ENCODE measurements at regions not wholly inside any gene's neighbourhood (a gene's known extent, or its start where the extent isn't known, plus 50 kb on each side); places are given as distances from the start of the nearest gene placed in this dataset.

GRCh38 chr9:115668521-115668920 lies 485.1 kb upstream of the PAPPA start:
- H3K36me3 ChIP-seq (ENCODE audit: control insufficient read depth in 4 of 4, insufficient read depth in 3 of 4, low read depth in 1 of 4, low read length in 3 of 4), result no peaks in the 10 kb centered on the region
- H3K9me3 ChIP-seq (ENCODE audit: control insufficient read depth in 4 of 4, low read length in 3 of 4), result no peaks in the 10 kb centered on the region
- WGBS, result 84% methylated on average over 2 of the region's 2 CpGs
- no peak overlapping the region for H3K9ac ChIP-seq (ENCODE audit: low read depth in 1 of 2, low read length in 2 of 2)
- no peaks in the 10 kb centered on the region for H3K27me3 ChIP-seq (ENCODE audit: control insufficient read depth in 4 of 4, insufficient read depth in 4 of 4, low read length in 3 of 4)
- H3K4me3 ChIP-seq (ENCODE audit: low read depth in 1 of 3, low read length in 3 of 3), result no peak overlapping the region
- DNase-seq (ENCODE audit: low spot score), result no peak
- H3K4me1 ChIP-seq (ENCODE audit: control insufficient read depth in 4 of 4, insufficient read depth in 4 of 4, low read length in 3 of 4), result no peaks in the 10 kb centered on the region
- H3K27ac ChIP-seq (ENCODE audit: low read depth in 1 of 2, low read length in 2 of 2), result no peak overlapping the region
- TF ChIP-seq, protein P1, sequence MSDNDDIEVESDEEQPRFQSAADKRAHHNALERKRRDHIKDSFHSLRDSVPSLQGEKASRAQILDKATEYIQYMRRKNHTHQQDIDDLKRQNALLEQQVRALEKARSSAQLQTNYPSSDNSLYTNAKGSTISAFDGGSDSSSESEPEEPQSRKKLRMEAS (IDR thresholded peaks at IDR 0.05), result no peak
- TF ChIP-seq HNF4A (conservative IDR thresholded peaks at IDR 0.05) (no peak), JUND (IDR thresholded peaks at IDR 0.05) (no peak), CTCF (IDR thresholded peaks at IDR 0.05; ENCODE audit: low read depth, low read length, missing input control) (no peak), FOXA1 (IDR thresholded peaks at IDR 0.05) (no peak), EGR1 (IDR thresholded peaks at IDR 0.05; ENCODE audit: low read depth in 2 of 2) (no peak), GABPA (IDR thresholded peaks at IDR 0.05 in 1 of 2, conservative IDR thresholded peaks at IDR 0.05 in 1 of 2) (no peak), TAF1 (conservative IDR thresholded peaks at IDR 0.05) (no peak), RAD21 (IDR thresholded peaks at IDR 0.05) (no peak)
- TF ChIP-seq, protein P2, sequence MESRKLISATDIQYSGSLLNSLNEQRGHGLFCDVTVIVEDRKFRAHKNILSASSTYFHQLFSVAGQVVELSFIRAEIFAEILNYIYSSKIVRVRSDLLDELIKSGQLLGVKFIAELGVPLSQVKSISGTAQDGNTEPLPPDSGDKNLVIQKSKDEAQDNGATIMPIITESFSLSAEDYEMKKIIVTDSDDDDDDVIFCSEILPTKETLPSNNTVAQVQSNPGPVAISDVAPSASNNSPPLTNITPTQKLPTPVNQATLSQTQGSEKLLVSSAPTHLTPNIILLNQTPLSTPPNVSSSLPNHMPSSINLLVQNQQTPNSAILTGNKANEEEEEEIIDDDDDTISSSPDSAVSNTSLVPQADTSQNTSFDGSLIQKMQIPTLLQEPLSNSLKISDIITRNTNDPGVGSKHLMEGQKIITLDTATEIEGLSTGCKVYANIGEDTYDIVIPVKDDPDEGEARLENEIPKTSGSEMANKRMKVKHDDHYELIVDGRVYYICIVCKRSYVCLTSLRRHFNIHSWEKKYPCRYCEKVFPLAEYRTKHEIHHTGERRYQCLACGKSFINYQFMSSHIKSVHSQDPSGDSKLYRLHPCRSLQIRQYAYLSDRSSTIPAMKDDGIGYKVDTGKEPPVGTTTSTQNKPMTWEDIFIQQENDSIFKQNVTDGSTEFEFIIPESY (IDR thresholded peaks at IDR 0.05), result no peak

- Histone ChIP-seq H3K27me3 (ENCODE audit: control insufficient read depth in 4 of 4, insufficient read depth in 4 of 4, low read length in 3 of 4) (no peaks in the 10 kb centered on the region), H3K9me3 (ENCODE audit: control insufficient read depth in 4 of 4, low read length in 3 of 4) (no peaks in the 10 kb centered on the region), H3K4me3 (ENCODE audit: low read depth in 1 of 3, low read length in 3 of 3) (no peak overlapping the region), H3K36me3 (ENCODE audit: control insufficient read depth in 4 of 4, insufficient read depth in 3 of 4, low read depth in 1 of 4, low read length in 3 of 4) (no peaks in the 10 kb centered on the region), H3K27ac (ENCODE audit: low read depth in 1 of 2, low read length in 2 of 2) (no peak overlapping the region), H3K4me1 (ENCODE audit: control insufficient read depth in 4 of 4, insufficient read depth in 4 of 4, low read length in 3 of 4) (no peaks in the 10 kb centered on the region), H3K9ac (ENCODE audit: low read depth in 1 of 2, low read length in 2 of 2) (no peak overlapping the region)
- TF ChIP-seq FOXA2 (IDR thresholded peaks at IDR 0.05) (no peak), CTCF (IDR thresholded peaks at IDR 0.05; ENCODE audit: low read depth, low read length, missing input control) (no peak)
- TF ChIP-seq, protein P1 (IDR thresholded peaks at IDR 0.05), result no peak
- TF ChIP-seq, protein P2 (IDR thresholded peaks at IDR 0.05), result no peak
- DNase-seq (ENCODE audit: low spot score), result no peak
- 79% methylated on average over 7 of the region's 7 CpGs for WGBS
These were observed 482.2 kb upstream of the PAPPA start for GRCh38 chr9:115671236-115671962.

All from liver (tissue), 8 donors.